ENCODE measurements at regions not wholly inside any gene's neighbourhood (a gene's known extent, or its start where the extent isn't known, plus 50 kb on each side); places are given as distances from the start of the nearest gene placed in this dataset.
"Not testable (repeated sequence)": the region's sequence is repeated elsewhere in the genome, so short reads cannot be mapped to it uniquely, and the experiment has no call there.

- DNase-seq: no peak
These were observed 57.1 kb upstream of the EOMES start for GRCh38 chr3:27779176-27779575.

- DNase-seq: no peak
These were observed 67.3 kb upstream of the EOMES start for GRCh38 chr3:27789420-27789819.

GRCh38 chr3:27791956-27792355 lies 69.8 kb upstream of the EOMES start:
- no peak for DNase-seq

DNA sequence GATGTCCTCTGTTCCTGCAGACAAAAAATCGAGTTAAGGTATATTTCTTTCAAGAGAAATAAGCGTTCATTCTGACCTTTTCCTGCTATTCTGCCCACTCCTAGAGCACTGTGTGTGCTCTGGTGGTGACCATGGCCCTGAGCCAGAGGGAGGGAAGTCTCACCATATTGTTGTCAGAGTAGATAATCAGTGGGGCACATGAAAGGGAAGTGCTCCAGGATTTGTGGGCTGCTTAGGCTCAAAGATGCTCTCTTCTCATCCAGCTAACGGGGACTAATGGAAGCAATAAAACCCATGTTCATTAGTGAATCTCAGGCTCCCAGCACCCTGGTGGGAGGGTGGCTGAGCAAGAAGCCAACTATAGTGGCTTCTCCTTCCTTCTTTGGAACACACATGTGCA lies 70.7 kb upstream of the EOMES start:
- no peak for DNase-seq

DNA sequence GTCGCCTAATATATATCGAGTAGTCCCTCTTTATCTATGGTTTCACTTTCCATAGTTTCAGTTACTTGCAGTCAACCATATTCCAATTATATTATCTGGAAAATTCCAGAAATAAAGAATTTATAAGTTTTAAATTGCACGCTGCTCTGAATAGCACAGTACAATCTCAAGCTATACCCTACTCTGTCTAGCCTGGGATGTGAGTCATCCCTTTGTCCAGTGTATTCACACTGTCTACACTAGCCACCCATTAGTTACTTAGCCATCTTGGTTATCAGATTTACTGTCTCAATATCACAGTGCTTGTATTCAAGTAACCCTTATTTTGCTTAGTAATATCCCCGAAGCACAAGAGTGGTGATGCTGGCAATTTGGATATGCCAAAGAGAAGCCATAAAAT lies 72.1 kb upstream of the EOMES start:
- DNase-seq: no peak

- no peak for DNase-seq
These were observed 74.3 kb upstream of the EOMES start for GRCh38 chr3:27796365-27796875.

GRCh38 chr3:27797773-27798172 lies 75.7 kb upstream of the EOMES start:
- DNase-seq: no peak

DNA sequence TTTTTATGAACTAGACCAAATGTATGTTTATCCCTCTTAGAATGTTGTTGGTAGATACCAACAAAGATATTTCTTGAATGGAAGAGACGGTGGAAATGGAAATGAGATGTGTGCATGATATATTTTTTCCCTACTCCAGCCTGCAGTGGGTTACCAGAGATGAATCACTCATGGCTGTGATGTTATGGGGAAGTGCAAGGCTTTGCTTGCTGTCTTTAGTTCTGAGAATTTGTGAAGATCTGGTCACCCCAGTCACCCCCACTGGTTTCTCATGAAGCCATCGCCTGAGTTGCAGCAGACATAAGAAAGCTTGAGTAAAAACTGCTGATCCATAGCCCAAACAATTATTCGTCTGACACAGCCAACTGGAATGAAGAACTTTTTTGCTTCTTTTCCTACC lies 78.1 kb upstream of the EOMES start:
- no peak for DNase-seq

DNA sequence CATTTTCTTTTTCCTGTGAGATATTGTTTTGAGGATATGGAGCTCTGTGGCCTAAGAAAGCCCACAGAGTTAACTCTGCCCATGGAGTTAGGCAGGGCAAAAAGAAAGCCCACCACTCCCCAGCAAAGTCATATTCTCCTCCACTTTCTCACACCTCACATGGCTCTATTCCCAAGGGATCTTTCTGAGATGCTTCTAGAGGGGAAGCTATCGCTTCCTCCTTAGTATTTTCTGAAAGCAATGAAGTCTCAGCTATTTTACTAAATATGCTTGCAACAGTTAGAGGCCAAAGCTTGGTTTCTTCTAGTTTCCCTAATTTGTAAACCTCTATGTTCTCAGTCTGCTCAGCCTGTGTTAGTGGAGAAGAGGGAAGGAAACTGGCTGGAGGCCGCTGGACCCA lies 80.3 kb upstream of the EOMES start:
- DNase-seq: no peak

- no peak for DNase-seq
These were observed 80.7 kb upstream of the EOMES start for GRCh38 chr3:27802849-27803248.

GRCh38 chr3:27805282-27805681 lies 83.2 kb upstream of the EOMES start:
- DNase-seq: no peak

DNA sequence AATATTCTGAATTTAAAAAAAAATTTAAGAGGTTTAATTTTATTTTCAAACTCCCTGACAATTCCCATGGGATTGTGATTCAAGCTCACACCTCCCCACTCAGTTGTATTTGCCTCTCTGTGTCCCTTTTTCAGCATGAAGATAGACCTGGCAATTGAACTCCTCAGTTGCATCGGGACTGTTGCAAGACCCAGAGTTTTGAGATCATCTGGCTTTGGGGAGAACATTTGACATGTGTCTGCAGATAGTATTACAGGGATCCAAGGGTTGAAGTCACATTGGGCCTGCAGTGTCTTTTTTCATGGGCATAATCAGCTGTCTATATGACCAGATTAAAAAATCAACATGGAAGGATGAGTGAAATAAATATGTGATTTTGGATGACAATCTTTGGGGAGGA lies 91.1 kb upstream of the EOMES start:
- DNase-seq: no peak

GRCh38 chr3:27821609-27822008 lies 99.5 kb upstream of the EOMES start:
- not testable (repeated sequence) for DNase-seq

- no peak for DNase-seq
These were observed 102.4 kb upstream of the EOMES start for GRCh38 chr3:27824312-27825200.

- no peak for DNase-seq
These were observed 104.3 kb upstream of the EOMES start for GRCh38 chr3:27826448-27826847.

DNA sequence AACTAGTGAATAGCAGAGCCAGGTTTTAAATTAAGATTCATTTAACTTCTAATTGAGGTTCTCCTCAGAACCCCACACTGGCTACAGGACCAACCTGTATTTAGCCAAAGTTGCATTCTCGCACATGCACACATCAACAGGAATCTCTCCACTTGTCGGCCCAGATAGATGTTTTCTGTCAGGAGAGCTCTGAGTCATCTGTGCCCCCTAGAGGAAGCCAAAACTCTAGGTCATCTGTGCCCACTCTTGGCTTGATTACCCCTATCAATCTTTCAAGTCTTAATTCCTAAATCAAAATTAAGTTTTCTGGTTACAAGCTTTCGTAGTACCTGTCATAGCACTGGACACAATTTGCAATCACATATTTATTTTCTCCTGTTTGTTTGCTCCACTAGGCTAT lies 104.9 kb upstream of the EOMES start:
- no peak for DNase-seq

DNA sequence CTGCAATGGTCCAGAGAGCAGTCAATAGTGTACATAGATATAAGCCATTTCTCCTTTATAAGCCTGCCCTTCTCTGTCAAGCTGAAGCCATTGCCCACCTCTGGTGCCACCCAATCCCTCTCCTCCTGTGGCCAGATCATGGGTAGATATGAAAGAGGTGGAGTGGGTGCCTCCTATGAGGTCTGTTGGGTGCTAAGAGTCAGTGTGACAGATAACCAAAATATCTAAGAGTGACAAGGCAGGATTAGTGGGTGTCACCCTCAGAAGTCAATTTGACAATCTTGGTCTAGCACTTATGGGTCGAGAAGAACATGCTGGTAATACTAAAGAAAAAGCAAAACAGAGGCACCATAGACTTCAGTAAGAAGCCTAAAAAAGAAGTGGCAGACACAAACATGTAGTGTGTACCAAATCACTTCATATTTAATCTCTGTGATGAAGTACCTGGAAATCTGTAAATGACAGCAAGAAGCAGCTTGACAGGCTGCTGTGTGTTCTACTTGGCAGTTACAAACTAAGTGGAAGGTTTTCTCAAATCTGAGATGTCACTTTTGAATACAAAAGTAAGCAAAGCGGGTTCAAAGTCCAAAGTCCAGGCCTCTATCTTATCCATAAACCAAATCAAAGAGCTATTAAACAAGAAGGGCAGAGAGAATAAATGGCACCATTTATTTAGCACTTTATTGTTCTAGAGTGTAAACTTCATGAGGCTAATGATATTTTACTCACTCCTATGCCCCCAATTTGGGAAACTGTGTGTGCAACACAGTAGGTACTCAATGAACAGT lies 118.9 kb upstream of the EOMES start:
- DNase-seq: no peak

- DNase-seq: no peak
These were observed 122.0 kb upstream of the EOMES start for GRCh38 chr3:27844052-27844675.

- DNase-seq: no peak
These were observed 125.6 kb upstream of the EOMES start for GRCh38 chr3:27847697-27848096.

GRCh38 chr3:27848826-27849225 lies 126.7 kb upstream of the EOMES start:
- DNase-seq: no peak

- DNase-seq: no peak
These were observed 137.7 kb upstream of the EOMES start for GRCh38 chr3:27859821-27860220.

GRCh38 chr3:27861046-27862036 lies 139.2 kb upstream of the EOMES start:
- no peak for DNase-seq

All from AML-193 (cell line).